ENCODE measurements at regions not wholly inside any gene's neighbourhood (a gene's known extent, or its start where the extent isn't known, plus 50 kb on each side); places are given as distances from the start of the nearest gene placed in this dataset.
A peak's percentile ranks its signal among the peaks of the same experiment; 100 is the strongest.

DNA sequence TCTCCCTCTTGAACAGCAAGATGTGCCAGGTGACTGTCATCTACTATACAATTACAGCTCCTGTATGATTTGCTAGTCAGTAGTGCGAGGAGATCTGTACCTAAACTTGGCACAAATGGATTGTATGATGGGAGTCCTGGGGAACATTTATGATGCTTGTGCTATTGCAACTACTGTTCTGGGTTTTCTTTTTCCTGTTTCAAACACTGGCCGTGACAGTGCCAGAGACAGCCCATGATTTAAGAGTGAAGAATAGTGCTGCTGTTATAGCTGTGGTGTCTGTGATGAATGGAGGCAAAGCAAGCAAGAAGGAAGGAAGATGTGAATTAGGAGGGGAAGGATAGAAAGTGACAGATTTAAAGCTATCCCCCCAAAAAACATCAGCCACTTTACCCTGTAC, 1868.9 kb downstream of the PCDH7 start:
- Histone ChIP-seq H3K27me3 (ENCODE audit: control insufficient read depth in 2 of 2, insufficient read depth in 2 of 2, low read length in 2 of 2) (no peaks in the 10 kb centered on the region), H3K79me2 (ENCODE audit: insufficient read depth, low read length) (no peaks in the 10 kb centered on the region), H3K4me3 (replicated peaks in 1 of 3; ENCODE audit: low read depth in 2 of 3, low read length in 3 of 3) (no peak overlapping the region), H3K9ac (ENCODE audit: insufficient read depth, low read length, poor library complexity, severe bottlenecking) (no peak overlapping the region), H4K20me1 (ENCODE audit: insufficient read depth, low read length) (no peaks in the 10 kb centered on the region), H3K4me1 (ENCODE audit: control insufficient read depth in 1 of 2, insufficient read depth in 2 of 2, low read length in 2 of 2) (no peaks in the 10 kb centered on the region), H3K9me3 (replicated peaks in 1 of 2; ENCODE audit: control insufficient read depth in 1 of 2, insufficient read depth in 1 of 2, low read length in 2 of 2) (no peaks in the 10 kb centered on the region), H3K4me2 (replicated peaks; ENCODE audit: extremely low read depth, low read length, poor library complexity, severe bottlenecking) (no peak overlapping the region), H2AFZ (ENCODE audit: insufficient read depth, low read depth, low read length, poor library complexity, severe bottlenecking) (no peak overlapping the region), H3K36me3 (replicated peaks in 1 of 2; ENCODE audit: control insufficient read depth in 1 of 2, insufficient read depth in 2 of 2, low read length in 2 of 2) (no peaks in the 10 kb centered on the region), H3K27ac (ENCODE audit: low read depth in 1 of 2, low read length in 2 of 2) (no peak overlapping the region)
- intact Hi-C loops (cut with micrococcal nuclease), result no loop called here
- WGBS (ENCODE audit: insufficient coverage), result 15% methylated on average over 2 of the region's 2 CpGs
- no peak overlapping the region for H3K27ac Mint-ChIP-seq
- peaks cover 0 to 6% (median 2%) of the 10 kb centered on the region in 7 donors for H3K9me3 Mint-ChIP-seq
- H3K4me3 Mint-ChIP-seq, result no peak overlapping the region
- no peak for DNase-seq
- peaks cover 2% of the 10 kb centered on the region in 3 donors for H3K27me3 Mint-ChIP-seq (ENCODE audit: low read depth in 3 of 3)
- H3K4me1 Mint-ChIP-seq, result no peaks in the 10 kb centered on the region
- no peaks in the 10 kb centered on the region for H3K36me3 Mint-ChIP-seq
- TF ChIP-seq, protein P1, sequence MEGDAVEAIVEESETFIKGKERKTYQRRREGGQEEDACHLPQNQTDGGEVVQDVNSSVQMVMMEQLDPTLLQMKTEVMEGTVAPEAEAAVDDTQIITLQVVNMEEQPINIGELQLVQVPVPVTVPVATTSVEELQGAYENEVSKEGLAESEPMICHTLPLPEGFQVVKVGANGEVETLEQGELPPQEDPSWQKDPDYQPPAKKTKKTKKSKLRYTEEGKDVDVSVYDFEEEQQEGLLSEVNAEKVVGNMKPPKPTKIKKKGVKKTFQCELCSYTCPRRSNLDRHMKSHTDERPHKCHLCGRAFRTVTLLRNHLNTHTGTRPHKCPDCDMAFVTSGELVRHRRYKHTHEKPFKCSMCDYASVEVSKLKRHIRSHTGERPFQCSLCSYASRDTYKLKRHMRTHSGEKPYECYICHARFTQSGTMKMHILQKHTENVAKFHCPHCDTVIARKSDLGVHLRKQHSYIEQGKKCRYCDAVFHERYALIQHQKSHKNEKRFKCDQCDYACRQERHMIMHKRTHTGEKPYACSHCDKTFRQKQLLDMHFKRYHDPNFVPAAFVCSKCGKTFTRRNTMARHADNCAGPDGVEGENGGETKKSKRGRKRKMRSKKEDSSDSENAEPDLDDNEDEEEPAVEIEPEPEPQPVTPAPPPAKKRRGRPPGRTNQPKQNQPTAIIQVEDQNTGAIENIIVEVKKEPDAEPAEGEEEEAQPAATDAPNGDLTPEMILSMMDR (IDR thresholded peaks at IDR 0.05), result no peak

DNA sequence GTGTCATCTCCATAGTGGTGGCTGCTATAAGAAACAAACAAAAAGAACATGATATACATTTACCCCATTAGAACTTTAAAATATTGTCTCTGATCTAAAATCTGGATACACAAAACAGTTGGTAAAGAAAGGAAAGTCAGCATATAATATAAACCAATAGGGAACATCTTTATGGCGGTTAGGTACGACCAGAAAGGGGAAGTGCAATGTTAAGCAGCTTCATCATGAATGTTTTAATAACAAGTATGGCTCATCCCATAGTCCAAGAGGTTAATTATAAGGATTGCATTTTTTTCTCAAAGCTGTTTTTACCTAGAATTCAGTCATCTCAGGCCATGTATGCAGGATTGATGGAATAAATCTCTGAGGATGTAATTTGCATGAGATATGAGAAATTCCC, 1869.7 kb downstream of the PCDH7 start:
- no CpG with 5 or more reads among the region's 2 CpGs for WGBS (ENCODE audit: insufficient coverage)
- no peak overlapping the region for H3K27ac ChIP-seq (ENCODE audit: low read depth in 1 of 2, low read length in 2 of 2)
- no peaks in the 10 kb centered on the region for H3K27me3 ChIP-seq (ENCODE audit: control insufficient read depth in 2 of 2, insufficient read depth in 2 of 2, low read length in 2 of 2)
- H3K9me3 ChIP-seq (replicated peaks in 1 of 2; ENCODE audit: control insufficient read depth in 1 of 2, insufficient read depth in 1 of 2, low read length in 2 of 2), result no peaks in the 10 kb centered on the region
- Mint-ChIP-seq H3K4me1 (no peaks in the 10 kb centered on the region), H3K36me3 (no peaks in the 10 kb centered on the region), H3K27me3 (ENCODE audit: low read depth in 3 of 3) (peaks cover 0 to 2% (median 2%) of the 10 kb centered on the region in 3 donors), H3K9me3 (peaks cover 0 to 2% (median 0%) of the 10 kb centered on the region in 7 donors), H3K27ac (no peak overlapping the region), H3K4me3 (no peak overlapping the region)
- intact Hi-C loops (cut with micrococcal nuclease), result no loop called here
- H2AFZ ChIP-seq (ENCODE audit: insufficient read depth, low read depth, low read length, poor library complexity, severe bottlenecking), result no peak overlapping the region
- no peaks in the 10 kb centered on the region for H3K36me3 ChIP-seq (replicated peaks in 1 of 2; ENCODE audit: control insufficient read depth in 1 of 2, insufficient read depth in 2 of 2, low read length in 2 of 2)
- DNase-seq, result peak in 1 of 3 donors; percentile 16
- no peaks in the 10 kb centered on the region for H3K79me2 ChIP-seq (ENCODE audit: insufficient read depth, low read length)
- H3K9ac ChIP-seq (ENCODE audit: insufficient read depth, low read length, poor library complexity, severe bottlenecking), result no peak overlapping the region
- no peaks in the 10 kb centered on the region for H3K4me1 ChIP-seq (ENCODE audit: control insufficient read depth in 1 of 2, insufficient read depth in 2 of 2, low read length in 2 of 2)
- TF ChIP-seq, protein P1 (IDR thresholded peaks at IDR 0.05), result no peak
- no peaks in the 10 kb centered on the region for H4K20me1 ChIP-seq (ENCODE audit: insufficient read depth, low read length)
- no peak overlapping the region for H3K4me3 ChIP-seq (replicated peaks in 1 of 3; ENCODE audit: low read depth in 2 of 3, low read length in 3 of 3)
- no peak overlapping the region for H3K4me2 ChIP-seq (replicated peaks; ENCODE audit: extremely low read depth, low read length, poor library complexity, severe bottlenecking)
